ENCODE measurements at regions not wholly inside any gene's neighbourhood (a gene's known extent, or its start where the extent isn't known, plus 50 kb on each side); places are given as distances from the start of the nearest gene placed in this dataset.

DNA sequence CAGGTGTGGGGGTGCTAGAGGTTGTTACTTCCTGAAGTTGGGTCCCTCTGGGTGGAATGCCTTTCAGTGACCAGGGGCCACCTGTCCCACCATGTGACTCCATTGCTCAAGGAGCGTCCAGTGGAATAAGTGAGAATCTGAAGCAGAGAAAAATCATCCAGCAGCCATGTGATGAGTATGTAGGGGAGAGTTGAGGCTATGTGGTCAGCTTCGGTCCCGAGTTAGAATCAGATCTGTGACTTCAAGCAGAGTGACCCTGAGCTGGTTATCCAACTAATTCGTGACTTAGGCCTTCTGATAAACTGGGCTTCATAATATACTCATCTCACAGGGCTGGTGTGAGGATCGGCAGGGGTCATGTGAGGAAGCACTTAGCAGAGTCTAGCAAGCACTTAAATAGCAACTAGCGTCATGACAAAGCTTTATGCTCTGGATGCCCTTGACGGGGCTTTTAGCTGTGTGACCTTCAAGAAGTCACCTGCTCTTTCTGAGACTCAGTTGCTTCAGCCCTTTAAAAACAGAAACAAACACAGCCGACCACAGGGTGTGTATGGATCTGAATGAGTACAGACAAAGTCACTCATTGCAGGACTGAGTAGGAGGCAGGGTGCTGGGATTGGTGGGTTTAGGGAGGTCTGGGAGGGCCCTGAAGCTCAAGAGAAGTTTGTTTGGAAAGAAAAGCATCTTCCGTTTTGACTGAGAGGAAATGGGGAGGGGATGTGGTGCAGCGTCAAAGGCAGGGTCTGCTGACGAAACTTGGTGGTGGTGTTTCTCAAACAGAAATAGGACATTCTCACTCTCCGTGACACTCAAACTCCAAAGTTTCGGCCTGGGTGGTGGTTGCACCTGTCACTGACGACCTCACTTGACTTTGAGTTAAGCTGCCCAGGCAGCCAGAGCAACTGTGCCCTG is 264.0 kb upstream of the CXCR4 start:
- TF ChIP-seq ELF4 (IDR thresholded peaks at IDR 0.05) (no peak), CTBP1 (IDR thresholded peaks at IDR 0.05; ENCODE audit: borderline replicate concordance) (no peak), SP1 (IDR thresholded peaks at IDR 0.05) (no peak), SUZ12 (IDR thresholded peaks at IDR 0.05) (no peak), TARDBP (IDR thresholded peaks at IDR 0.05) (no peak), FOXK2 (IDR thresholded peaks at IDR 0.05) (no peak)
- TF ChIP-seq, protein P1, sequence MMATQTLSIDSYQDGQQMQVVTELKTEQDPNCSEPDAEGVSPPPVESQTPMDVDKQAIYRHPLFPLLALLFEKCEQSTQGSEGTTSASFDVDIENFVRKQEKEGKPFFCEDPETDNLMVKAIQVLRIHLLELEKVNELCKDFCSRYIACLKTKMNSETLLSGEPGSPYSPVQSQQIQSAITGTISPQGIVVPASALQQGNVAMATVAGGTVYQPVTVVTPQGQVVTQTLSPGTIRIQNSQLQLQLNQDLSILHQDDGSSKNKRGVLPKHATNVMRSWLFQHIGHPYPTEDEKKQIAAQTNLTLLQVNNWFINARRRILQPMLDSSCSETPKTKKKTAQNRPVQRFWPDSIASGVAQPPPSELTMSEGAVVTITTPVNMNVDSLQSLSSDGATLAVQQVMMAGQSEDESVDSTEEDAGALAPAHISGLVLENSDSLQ (IDR thresholded peaks at IDR 0.05): no peak

Data from HEK293T (cell line).